ENCODE measurements at regions not wholly inside any gene's neighbourhood (a gene's known extent, or its start where the extent isn't known, plus 50 kb on each side); places are given as distances from the start of the nearest gene placed in this dataset.

DNA sequence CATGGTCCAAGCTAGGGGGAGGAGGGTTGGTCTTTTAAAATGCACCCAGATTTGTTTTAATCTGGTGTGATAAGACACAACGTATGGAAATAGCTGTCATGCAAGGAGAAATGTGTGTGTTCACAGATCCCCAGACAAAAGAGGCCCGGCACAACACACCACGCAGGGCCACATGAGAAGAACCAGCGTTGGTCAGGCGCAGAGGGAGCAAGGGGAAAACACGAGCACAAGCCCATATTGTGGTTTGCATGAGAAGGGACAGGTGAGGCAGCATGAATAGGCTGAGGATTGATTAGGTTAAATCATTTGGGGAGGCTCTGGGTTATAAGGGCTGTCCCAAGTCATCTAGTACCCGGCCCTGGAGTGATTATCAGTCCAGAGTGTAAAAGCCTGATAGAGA, 272.5 kb upstream of the NCKAP5 start:
- DNase-seq (ENCODE audit: low read depth), result no peak
- TF ChIP-seq, protein P1, sequence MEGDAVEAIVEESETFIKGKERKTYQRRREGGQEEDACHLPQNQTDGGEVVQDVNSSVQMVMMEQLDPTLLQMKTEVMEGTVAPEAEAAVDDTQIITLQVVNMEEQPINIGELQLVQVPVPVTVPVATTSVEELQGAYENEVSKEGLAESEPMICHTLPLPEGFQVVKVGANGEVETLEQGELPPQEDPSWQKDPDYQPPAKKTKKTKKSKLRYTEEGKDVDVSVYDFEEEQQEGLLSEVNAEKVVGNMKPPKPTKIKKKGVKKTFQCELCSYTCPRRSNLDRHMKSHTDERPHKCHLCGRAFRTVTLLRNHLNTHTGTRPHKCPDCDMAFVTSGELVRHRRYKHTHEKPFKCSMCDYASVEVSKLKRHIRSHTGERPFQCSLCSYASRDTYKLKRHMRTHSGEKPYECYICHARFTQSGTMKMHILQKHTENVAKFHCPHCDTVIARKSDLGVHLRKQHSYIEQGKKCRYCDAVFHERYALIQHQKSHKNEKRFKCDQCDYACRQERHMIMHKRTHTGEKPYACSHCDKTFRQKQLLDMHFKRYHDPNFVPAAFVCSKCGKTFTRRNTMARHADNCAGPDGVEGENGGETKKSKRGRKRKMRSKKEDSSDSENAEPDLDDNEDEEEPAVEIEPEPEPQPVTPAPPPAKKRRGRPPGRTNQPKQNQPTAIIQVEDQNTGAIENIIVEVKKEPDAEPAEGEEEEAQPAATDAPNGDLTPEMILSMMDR (conservative IDR thresholded peaks at IDR 0.05; ENCODE audit: low read depth, low read length), result no peak
- no peak overlapping the region for H3K4me3 ChIP-seq (ENCODE audit: low read length)

DNA sequence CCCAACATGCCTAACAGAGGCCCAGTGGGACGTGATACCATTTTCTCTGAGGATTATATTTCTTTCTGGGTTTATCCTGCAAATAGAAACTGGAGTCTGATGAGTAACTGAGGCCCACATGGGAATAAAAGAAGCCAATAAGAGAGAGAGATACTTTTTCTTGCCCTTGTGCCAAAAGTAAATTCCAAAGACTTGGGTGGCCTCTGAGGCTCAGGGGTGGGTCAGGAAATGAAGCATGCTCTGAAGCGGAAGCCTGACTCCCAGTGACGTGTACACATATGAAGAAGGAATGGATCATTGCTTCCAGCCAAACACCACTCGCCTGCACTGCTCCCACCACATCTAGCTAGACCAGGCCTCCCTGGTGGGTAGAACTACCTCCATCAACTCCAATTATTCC, 273.6 kb upstream of the NCKAP5 start:
- H3K4me3 ChIP-seq (ENCODE audit: low read length), result no peak overlapping the region
- peak; percentile 46 for DNase-seq (ENCODE audit: low read depth)
- TF ChIP-seq, protein P1 (conservative IDR thresholded peaks at IDR 0.05; ENCODE audit: low read depth, low read length), result no peak

DNA sequence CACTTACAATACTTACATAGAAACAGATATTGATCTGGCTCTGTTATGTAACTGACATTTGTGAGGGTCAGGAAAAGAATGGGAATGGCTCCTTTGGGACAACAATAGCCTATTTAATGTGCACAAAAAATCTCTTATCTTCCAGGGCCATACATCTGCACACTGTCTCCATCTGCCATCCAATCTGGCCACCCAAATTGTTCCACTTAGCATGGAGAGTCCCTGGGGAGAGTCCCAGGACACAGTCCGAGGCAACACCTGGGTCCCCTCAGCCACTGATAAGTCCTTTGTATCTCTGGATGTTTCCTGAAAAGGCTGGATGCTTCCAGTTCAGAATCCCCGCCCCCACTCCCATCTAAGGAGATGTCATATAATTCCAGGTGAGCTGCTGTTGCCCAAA, 274.2 kb upstream of the NCKAP5 start:
- H3K4me3 ChIP-seq (ENCODE audit: low read length), result no peak overlapping the region
- TF ChIP-seq, protein P1 (conservative IDR thresholded peaks at IDR 0.05; ENCODE audit: low read depth, low read length), result no peak
- no peak for DNase-seq (ENCODE audit: low read depth)

DNA sequence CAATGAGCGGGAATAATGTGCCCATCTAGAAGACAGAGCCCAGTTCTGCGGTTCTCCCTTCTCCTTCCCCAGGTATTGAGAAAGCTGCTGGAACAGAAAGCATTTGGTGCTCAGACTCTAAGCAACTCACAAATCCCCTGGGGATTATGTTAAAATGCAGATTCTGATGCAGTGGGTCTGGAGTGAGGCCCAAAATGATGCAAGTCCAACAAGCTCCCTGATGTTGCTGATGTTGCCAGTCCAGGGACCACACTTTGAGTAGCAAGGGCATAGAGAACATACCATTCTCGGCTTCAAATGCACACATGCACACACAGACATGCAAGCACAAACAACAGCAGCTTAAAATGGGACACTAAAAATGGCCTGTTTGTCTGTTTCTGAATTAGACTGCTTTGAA, 274.8 kb upstream of the NCKAP5 start:
- TF ChIP-seq, protein P1 (conservative IDR thresholded peaks at IDR 0.05; ENCODE audit: low read depth, low read length), result no peak
- DNase-seq (ENCODE audit: low read depth), result peak; percentile 36
- no peak overlapping the region for H3K4me3 ChIP-seq (ENCODE audit: low read length)

DNA sequence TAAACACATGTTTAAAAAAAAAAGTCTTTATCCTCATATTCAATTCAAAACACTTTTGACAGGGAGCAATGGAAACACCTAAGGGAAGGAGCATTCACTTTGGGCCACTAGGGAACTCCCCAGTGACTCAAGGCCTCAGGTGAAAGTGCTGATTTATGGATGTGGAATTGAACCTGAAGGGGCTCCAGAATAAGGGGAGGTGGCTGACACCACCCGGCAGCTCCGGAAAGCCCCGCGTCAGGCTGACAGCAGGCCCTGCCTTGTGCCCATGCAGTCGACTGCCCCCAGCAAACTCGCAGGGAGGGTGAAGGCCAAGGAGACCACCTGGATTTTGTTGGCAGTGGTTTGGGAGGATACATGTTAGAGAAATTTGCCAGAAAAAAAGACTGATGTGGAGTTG, 275.3 kb upstream of the NCKAP5 start:
- H3K4me3 ChIP-seq (ENCODE audit: low read length), result no peak overlapping the region
- TF ChIP-seq, protein P1 (conservative IDR thresholded peaks at IDR 0.05; ENCODE audit: low read depth, low read length), result no peak
- no peak for DNase-seq (ENCODE audit: low read depth)

DNA sequence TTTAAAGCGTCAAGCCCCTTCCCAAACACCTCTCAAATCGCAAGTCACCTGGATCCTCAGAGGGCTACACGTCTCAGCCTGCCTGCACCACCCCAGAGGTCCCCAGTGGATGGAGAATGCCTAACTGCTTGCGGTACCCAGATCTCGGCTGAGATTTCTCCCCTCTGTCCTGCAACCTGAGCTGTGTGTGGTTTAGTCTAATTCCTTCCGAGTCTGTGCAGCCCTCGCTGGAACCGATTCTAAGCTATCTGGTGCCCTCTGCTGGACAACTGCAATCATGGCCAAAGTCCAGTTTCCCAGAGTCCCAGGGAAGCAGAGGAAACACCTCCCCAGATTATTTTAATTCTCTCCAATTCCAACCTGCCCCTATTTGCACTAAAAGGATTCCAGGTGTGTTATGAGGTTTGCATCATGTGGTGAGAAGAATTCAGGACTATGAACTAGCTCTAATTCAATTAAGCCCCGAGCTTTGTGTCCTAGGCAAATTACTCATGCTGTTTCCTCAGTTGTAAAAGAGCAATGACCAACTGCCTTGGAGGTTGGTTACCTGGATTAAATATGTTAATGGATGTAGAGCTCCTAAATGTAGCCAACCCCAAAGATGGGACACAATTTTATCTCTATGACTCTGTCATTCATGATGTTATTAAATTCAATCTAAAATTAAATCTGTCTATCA, 276.1 kb upstream of the NCKAP5 start:
- no peak overlapping the region for H3K4me3 ChIP-seq (ENCODE audit: low read length)
- TF ChIP-seq, protein P1 (conservative IDR thresholded peaks at IDR 0.05; ENCODE audit: low read depth, low read length), result peak; percentile 89
- DNase-seq (ENCODE audit: low read depth), result no peak

DNA sequence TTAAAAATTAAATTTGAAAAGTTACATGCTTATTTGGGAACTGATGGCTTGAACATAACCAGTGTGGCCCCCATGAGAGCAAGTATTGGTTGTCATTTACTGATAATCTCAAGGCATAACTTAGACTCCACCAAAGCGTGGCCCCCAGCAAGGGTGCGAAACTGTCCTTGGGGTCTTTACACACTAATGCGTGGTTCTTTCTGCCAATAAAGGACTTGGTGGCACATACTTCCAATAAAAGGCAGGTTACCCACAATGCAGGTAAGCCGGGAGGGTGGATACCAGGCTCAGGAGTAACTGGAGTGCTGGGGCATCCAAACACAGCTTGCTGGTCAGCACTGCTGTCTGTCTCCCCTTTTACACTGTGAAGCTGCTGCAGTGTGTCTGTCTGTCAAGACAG, 278.2 kb upstream of the NCKAP5 start:
- no peak overlapping the region for H3K4me3 ChIP-seq (ENCODE audit: low read length)
- TF ChIP-seq, protein P1 (conservative IDR thresholded peaks at IDR 0.05; ENCODE audit: low read depth, low read length), result no peak
- DNase-seq (ENCODE audit: low read depth), result no peak
